Transverse colon (tissue), 4 donors: ENCODE measurements at regions not wholly inside any gene's neighbourhood (a gene's known extent, or its start where the extent isn't known, plus 50 kb on each side); places are given as distances from the start of the nearest gene placed in this dataset.

Source experiments
- DNase-seq: peaks from one replicate; pipeline ENCODE4 v3.0.0-alpha.2; 2019
- H3K27ac ChIP-seq, 4 donors: fragments of 200-600 bp; sonication (generic); 2 replicates each; pipeline ENCODE4 v1.5.1; 2016 to 2018; ENCODE audit warnings: inconsistent platforms in 4 of 4
- H3K27me3 ChIP-seq: fragments of 200-600 bp; sonication (generic); 2 replicates; pipeline ENCODE4 v1.5.1; 2017; ENCODE audit warnings: inconsistent platforms
- H3K36me3 ChIP-seq, 4 donors: fragments of 200-600 bp; sonication (generic); 2 replicates each; pipeline ENCODE4 v1.5.1; 2017 to 2019; ENCODE audit warnings: inconsistent platforms in 4 of 4
- H3K4me1 ChIP-seq, 4 donors: fragments of 200-600 bp; sonication (generic); 2 replicates each; pipeline ENCODE4 v1.5.1; 2017 to 2020; ENCODE audit warnings: inconsistent platforms in 4 of 4
- H3K4me3 ChIP-seq, 4 donors: fragments of 200-600 bp; sonication (generic); 1 replicate in 1 of 4; 2 replicates in 3 of 4; pipeline versions ENCODE4 v1.5.1 to v1.6.1; 2017 to 2019; ENCODE audit warnings: inconsistent platforms in 4 of 4
- H3K9me3 ChIP-seq, 2 donors: fragments of 200-600 bp; sonication (generic); 2 replicates each; pipeline ENCODE4 v1.5.1; 2017 to 2019; ENCODE audit warnings: inconsistent platforms in 2 of 2
- EP300 ChIP-seq: sonication (generic); formaldehyde crosslinking; IDR thresholded peaks from one replicate; pipeline ENCODE4 v1.6.1; 2017; ENCODE audit warnings: antibody characterized with exemption, low read depth
- POLR2A ChIP-seq: fragments of 450-650 bp; IDR thresholded peaks from one replicate; pipeline ENCODE4 v1.6.1; 2016; ENCODE audit warnings: antibody characterized with exemption, mild to moderate bottlenecking, moderate library complexity
- POLR2AphosphoS5 ChIP-seq, 3 donors: sonication (generic); formaldehyde crosslinking; IDR thresholded peaks; one replicate each; pipeline ENCODE4 v1.6.1; 2016; ENCODE audit warnings: antibody characterized with exemption in 3 of 3
- WGBS, 2 donors: methylation state at CpG; one replicate each; pipeline ENCODE4 v1.1.5; 2018; ENCODE audit warnings: low coverage in 1 of 2; 5-methylcytosine and 5-hydroxymethylcytosine counted together
- in situ Hi-C, 4 donors: fragments of 200-750 bp; cut with MboI; loops; one replicate each; pipeline versions ENCODE4 v1.15.0 to v1.15.1; 2017; ENCODE audit warnings: low sequenced_read_pairs in 3 of 4, low pct_ligation_motif_present in 1 of 4, low pct_unique_long_range_greater_than_20kb in 1 of 4
- intact Hi-C: fragments of 100-400 bp; cut with DNase I; formaldehyde crosslinking; loops from one replicate; pipeline ENCODE4 v1.15.1; 2023; ENCODE audit warnings: low total_unique reads
- TF ChIP-seq, protein P1 (sequence below), 5 experiments: fragments of 200-600 bp in 3 of 5; fragments of 450-650 bp in 2 of 5; sonication (generic) in 3 of 5; IDR thresholded peaks; 1 replicate in 2 of 5; 2 replicates in 3 of 5; pipeline ENCODE4 v1.5.1; 2016 to 2017; ENCODE audit warnings: antibody characterized with exemption in 5 of 5, inconsistent platforms in 3 of 5, mild to moderate bottlenecking in 2 of 5, moderate library complexity in 1 of 5

DNA sequence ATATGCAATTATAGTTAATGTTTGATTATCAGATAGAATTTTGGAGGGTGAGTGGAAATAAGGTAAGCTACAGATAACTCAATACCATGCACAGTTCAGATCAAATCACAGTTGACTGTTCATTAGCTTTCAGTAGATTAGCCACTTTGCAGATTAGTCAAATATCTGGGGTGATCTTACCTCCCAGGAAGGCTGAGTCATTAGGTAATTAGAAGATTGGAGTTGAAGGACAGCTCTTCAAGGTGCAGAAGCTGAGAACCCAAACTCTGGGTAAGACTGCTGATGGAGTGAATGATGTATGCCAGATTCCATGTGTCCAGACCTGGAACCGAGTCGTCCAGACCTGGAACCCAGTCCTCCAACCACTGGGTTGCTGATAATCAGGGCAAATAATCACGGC, 262.8 kb upstream of the UBE2E3 start:
- Histone ChIP-seq H3K27me3 (no peaks in the 10 kb centered on the region), H3K9me3 (no peaks in the 10 kb centered on the region), H3K27ac (no peak overlapping the region), H3K4me3 (no peak overlapping the region), H3K36me3 (no peaks in the 10 kb centered on the region), H3K4me1 (no peaks in the 10 kb centered on the region)
- TF ChIP-seq, protein P1, sequence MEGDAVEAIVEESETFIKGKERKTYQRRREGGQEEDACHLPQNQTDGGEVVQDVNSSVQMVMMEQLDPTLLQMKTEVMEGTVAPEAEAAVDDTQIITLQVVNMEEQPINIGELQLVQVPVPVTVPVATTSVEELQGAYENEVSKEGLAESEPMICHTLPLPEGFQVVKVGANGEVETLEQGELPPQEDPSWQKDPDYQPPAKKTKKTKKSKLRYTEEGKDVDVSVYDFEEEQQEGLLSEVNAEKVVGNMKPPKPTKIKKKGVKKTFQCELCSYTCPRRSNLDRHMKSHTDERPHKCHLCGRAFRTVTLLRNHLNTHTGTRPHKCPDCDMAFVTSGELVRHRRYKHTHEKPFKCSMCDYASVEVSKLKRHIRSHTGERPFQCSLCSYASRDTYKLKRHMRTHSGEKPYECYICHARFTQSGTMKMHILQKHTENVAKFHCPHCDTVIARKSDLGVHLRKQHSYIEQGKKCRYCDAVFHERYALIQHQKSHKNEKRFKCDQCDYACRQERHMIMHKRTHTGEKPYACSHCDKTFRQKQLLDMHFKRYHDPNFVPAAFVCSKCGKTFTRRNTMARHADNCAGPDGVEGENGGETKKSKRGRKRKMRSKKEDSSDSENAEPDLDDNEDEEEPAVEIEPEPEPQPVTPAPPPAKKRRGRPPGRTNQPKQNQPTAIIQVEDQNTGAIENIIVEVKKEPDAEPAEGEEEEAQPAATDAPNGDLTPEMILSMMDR (IDR thresholded peaks at IDR 0.05) = no peak
- TF ChIP-seq POLR2A (no peak), EP300 (no peak), POLR2AphosphoS5 (IDR thresholded peaks at IDR 0.05) (no peak)
- 74 to 86% methylated on average over 1 to 3 of the region's 3 CpGs for WGBS, 2 donors
- in situ Hi-C loops (no loop called here), intact Hi-C loops (no loop called here)
- no peak for DNase-seq

DNA sequence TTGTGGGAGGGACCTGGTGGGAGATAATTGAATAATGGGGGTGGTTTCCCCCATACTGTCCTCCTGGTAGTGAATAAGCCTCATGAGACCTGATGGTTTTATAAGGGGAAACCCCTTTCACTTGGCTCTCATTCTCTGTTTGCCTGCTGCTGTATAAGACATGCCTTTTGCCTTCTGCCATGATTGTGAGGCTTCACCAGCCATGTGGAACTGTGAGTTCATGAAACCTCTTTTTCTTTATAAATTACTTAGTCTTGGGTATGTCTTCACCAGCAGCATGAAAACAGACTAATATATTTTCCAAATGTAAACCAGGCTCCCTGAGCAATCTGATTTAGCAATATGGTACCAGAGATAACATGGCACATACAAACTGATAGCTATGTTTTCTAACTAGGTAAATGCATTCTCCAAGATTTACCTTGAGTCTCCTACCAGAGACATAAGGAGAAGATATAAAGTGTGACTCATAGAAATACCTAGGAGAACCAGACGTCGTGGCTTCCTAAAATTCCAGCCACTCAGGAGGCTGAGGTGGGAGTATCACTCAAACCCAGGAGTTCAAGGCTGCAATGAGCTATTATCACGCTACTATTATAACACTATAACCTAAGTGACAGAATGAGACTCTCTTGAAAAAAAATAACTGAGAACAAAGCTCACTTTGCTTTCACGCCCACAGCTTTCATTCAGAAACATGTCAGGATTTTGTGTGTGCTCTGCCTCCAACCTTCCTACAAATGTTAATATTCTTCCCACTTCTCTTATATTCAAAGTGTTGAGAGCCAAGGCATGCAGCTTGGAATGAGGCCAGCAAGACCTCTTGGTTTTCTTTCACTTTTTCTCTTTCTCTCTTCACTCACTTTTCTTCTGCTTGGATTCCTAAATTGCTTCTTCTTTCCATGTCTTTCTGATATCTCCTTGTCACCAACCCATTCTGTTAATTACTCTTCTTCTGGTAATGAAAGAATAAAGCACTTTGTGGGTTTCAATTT, 263.9 kb upstream of the UBE2E3 start:
- 84 to 87% methylated on average over 3 to 4 of the region's 4 CpGs for WGBS, 2 donors
- in situ Hi-C loops (no loop called here), intact Hi-C loops (no loop called here)
- DNase-seq = no peak
- TF ChIP-seq, protein P1 (IDR thresholded peaks at IDR 0.05) = no peak
- TF ChIP-seq POLR2AphosphoS5 (IDR thresholded peaks at IDR 0.05) (no peak), POLR2A (no peak), EP300 (no peak)
- Histone ChIP-seq H3K9me3 (no peaks in the 10 kb centered on the region), H3K4me1 (no peaks in the 10 kb centered on the region), H3K4me3 (no peak overlapping the region), H3K27ac (no peak overlapping the region), H3K27me3 (no peaks in the 10 kb centered on the region), H3K36me3 (no peaks in the 10 kb centered on the region)

- 40 to 49% methylated on average over 1 of the region's 1 CpG for WGBS, 2 donors
- Histone ChIP-seq H3K27ac (no peak overlapping the region), H3K4me3 (no peak overlapping the region), H3K36me3 (no peaks in the 10 kb centered on the region), H3K9me3 (no peaks in the 10 kb centered on the region), H3K4me1 (no peaks in the 10 kb centered on the region), H3K27me3 (no peaks in the 10 kb centered on the region)
- in situ Hi-C loops (no loop called here), intact Hi-C loops (no loop called here)
- no peak for TF ChIP-seq EP300
- no peak for TF ChIP-seq POLR2AphosphoS5 (IDR thresholded peaks at IDR 0.05)
- no peak for DNase-seq
Observed at GRCh38 chr2:180715044-180715443, 265.4 kb upstream of the UBE2E3 start.

GRCh38 chr2:180709392-180710145, 270.8 kb upstream of the UBE2E3 start:
- in situ Hi-C loops (no loop called here), intact Hi-C loops (no loop called here)
- no peak overlapping the region for H3K27ac ChIP-seq
- H3K27me3 ChIP-seq = no peaks in the 10 kb centered on the region
- H3K4me1 ChIP-seq = peaks cover 0 to 13% (median 6%) of the 10 kb centered on the region in 4 donors
- 85 to 94% methylated on average over 5 of the region's 5 CpGs for WGBS, 2 donors
- no peak for DNase-seq
- TF ChIP-seq POLR2A = no peak
- TF ChIP-seq, protein P1 (IDR thresholded peaks at IDR 0.05) = no peak
- no peak for TF ChIP-seq EP300
- no peak for TF ChIP-seq POLR2AphosphoS5 (IDR thresholded peaks at IDR 0.05)
- H3K4me3 ChIP-seq = no peak overlapping the region
- H3K36me3 ChIP-seq = no peaks in the 10 kb centered on the region
- H3K9me3 ChIP-seq = no peaks in the 10 kb centered on the region
